GM19324 (cell line): ENCODE measurements at regions not wholly inside any gene's neighbourhood (a gene's known extent, or its start where the extent isn't known, plus 50 kb on each side); places are given as distances from the start of the nearest gene placed in this dataset.

ENCODE experiments used
- ATAC-seq: cut with Tn5 transposase; IDR thresholded peaks from one replicate; pipeline ENCODE4 v1.9.1; 2021; ENCODE audit warnings: mild to moderate bottlenecking, moderate library complexity; ENCODE audit not compliant: unreplicated experiment, low FRiP score

GRCh38 chr21:26412885-26413284 is 160.2 kb downstream of the CYYR1 start:
- ATAC-seq, result no peak

- ATAC-seq, result no peak
Observed at GRCh38 chr21:26409735-26410134, 163.4 kb downstream of the CYYR1 start.

- no peak for ATAC-seq
Observed at GRCh38 chr21:26408511-26408910, 164.6 kb downstream of the CYYR1 start.

GRCh38 chr21:26406526-26406925 is 166.6 kb downstream of the CYYR1 start:
- ATAC-seq, result no peak

DNA sequence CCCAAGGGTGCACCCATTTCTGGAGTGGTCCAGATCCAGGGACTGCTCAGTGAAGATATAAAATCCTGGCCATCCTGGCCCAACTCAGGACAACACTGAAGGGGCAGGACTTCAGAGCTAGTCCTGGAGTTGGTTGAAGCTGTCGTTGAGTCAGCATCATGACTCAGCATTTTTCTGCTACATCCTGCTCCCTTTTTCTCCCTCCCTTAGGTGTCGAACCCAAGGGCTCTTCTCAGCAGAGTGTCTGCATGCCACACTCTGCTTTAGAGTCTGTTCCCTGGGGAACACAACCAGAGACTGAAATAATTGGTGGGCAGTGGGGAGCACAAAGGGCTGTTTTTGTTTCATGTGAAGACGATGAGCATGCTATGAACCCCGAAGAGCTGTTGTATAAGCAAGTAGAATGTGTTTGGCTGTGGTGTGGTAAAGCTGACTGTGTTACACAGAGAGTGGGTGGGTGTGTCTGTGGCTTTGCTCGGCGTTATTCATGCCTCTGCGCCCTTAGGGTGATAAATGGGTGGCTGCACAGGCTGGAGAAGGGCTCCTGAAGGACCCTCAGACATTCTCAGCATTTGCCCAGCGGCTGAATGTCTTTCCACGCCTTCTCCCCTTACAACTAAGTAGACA is 167.2 kb downstream of the CYYR1 start:
- no peak for ATAC-seq

GRCh38 chr21:26405071-26405470 is 168.0 kb downstream of the CYYR1 start:
- no peak for ATAC-seq

DNA sequence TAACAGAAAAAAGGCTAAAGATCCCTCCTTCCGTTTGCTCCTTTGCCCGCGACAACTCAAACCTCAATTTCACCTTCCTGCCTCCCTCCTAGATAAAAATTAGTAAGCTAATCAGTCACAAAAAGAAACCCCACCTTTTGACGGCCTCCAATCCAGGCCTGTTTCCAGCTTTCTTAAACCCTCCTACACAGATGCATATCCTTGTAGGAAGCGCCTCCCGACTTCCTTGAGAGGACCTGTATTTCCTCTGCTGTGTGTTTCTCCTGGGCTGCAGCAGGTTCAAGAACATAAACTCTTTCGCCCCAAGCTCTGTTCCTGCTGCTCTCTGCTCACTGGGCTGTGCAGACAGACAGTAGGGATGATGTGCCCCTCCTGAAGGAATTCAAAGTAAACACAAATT is 168.8 kb downstream of the CYYR1 start:
- no peak for ATAC-seq

GRCh38 chr21:26403321-26403720 is 169.8 kb downstream of the CYYR1 start:
- no peak for ATAC-seq

GRCh38 chr21:26397545-26397944 is 175.5 kb downstream of the CYYR1 start:
- ATAC-seq, result no peak

DNA sequence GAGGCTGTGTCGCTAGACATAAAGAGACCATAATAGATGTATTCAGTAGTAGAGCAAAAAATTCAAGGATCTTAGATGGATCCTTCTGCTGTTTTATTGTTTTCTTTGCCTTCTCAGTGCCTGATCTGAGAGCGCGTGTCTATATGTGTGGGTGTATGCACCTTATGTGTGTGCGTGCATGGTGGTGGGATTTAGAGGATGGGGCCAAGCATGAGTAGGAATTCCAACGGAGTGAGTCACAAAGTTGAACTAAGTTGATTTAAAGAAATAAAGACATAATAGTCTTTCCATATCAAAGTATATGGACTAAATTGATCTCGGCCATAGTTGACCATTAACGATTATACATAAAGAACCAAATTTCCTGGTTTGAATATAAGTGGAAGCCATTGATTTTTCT is 178.7 kb downstream of the CYYR1 start:
- ATAC-seq, result no peak

DNA sequence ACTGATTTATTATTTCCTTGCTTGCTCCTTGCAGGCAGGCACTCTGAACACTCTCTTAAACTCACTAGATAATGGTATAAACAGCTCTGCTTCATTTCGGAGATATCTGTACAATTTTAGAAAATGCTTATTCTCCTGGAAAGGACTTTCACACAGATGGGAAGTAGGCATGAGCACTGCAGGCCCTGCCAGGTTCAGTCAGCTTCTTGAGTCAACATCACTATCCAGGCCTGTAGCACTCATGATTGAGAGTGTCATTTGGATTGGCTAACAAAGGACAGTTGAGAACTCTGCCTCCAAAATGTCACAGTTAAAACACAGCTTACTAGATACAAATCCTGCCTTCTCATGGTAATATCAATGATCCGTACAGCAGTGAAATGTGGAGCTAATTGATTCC is 181.9 kb downstream of the CYYR1 start:
- ATAC-seq, result no peak

GRCh38 chr21:26389971-26390641 is 183.0 kb downstream of the CYYR1 start:
- peak; percentile 62 for ATAC-seq

DNA sequence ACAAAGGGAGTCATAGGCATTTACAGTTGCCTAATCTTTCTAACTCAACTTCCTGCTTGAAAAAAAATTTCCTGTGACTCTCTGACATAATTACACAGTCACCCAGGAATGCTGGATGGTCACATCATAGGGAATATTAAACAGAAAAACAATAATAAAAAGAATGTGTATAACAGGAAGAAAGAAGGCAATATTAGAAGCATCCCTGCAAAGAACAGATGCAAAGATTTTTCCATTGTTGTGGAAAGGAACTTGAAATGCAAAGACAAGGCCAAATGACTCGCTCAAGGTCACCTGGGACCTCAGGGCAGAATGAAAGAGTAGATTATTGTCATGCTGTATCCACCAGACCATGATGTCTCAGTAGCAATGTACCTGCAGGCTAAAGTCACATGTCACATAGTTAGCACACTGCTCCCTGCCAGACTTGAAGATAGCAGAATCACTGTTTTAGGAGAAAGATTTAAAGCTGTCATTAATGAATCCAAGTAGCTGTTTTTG is 184.3 kb downstream of the CYYR1 start:
- no peak for ATAC-seq

DNA sequence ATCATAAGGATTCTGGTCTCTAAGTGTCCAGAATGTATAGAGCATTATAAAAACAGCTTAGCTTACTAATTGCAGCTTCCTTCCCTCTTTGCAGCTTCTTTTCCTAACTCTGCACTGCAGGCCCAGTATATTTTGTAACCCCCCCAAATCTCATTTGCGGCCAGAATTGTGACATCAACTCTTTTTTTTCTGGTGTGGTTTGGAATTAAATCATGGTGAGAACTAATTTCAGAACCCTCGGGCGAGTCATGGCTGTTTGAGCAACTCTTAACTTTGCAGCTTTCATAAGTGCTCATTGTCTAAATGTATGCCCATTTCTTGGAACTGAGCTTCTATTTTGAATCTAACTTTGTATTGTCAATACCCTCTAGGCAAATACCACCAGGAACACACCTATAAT is 187.4 kb downstream of the CYYR1 start:
- ATAC-seq, result no peak

DNA sequence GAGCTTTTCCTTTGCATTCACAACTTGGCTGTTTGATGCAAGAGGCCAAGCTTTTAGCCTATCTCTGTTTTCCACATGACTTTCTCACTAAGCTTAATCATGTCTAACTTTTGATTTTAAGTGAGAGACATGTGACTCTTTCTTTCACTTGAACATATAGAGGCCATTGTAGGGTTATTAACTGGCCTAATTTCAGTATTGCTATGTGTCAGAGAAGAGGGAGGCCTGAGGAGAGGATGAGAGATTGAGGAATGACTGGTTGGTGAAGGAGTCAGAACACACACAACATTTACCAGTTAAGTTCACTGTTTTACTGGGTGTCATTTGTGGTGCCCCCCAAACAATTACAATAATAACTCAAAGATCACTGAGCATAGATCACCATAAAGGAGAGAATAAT is 193.5 kb downstream of the CYYR1 start:
- ATAC-seq, result no peak

DNA sequence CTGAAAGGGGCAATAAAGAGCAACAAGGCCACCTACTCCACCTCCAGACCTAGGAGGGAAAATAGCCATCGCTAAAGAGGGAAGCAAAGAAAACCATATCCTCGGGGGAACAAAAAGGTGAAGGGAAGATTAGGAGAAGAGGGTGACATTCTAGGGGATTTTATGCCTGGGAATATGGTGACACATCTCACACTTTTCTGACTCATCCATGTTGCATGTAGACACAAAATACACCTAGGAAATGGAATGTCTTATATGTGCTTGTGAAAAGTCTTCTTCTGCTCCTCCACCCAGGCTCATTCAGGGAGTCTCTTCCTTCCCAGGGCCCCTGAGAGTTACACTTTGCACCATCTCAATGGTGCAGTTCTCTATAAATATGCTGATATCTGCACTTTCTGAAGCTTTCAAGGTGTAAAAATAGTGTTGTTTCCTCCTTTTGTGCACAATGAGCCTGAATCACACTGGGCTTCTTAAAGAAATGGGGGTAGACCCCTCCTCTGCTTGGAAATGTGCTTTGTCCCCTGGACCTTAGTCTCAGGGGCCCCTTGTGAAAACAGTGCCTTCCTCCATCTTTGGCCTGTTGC is 195.9 kb downstream of the CYYR1 start:
- no peak for ATAC-seq

- ATAC-seq, result no peak
Observed at GRCh38 chr21:26374817-26375216, 198.3 kb downstream of the CYYR1 start.

DNA sequence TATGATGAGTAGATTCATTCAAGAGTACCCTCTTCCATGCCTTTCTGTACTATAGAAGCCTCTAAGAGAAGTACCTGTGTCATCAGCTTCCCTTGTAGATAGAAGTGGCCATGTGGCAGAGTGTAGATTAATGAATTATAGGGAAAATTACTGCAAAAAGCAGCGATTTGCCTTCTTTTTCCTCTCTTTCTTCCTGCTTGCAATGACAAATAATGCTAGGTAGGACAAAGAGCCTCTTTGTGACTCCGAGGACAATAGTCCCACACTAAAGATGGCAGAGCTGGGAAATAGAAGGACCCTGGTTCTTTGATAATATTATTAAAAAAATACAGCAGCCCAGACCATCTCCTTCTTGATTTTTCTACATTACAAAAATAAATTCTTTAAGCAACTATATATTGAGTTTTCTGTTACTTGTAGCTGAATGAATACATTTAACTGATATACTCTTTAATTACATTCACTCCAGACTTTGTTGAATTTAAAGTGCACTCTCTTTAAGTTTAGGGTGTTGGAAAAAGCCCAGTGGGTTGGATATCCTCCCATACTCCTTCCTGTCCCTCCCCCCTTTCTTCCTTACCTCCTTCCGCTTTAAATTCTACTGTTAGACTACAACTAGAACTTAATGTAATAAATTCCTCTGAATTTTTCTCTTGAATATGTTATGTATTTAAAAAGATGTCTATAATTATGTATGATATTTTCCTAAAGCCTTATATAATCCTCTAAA is 198.2 kb upstream of the APP start:
- no peak for ATAC-seq

DNA sequence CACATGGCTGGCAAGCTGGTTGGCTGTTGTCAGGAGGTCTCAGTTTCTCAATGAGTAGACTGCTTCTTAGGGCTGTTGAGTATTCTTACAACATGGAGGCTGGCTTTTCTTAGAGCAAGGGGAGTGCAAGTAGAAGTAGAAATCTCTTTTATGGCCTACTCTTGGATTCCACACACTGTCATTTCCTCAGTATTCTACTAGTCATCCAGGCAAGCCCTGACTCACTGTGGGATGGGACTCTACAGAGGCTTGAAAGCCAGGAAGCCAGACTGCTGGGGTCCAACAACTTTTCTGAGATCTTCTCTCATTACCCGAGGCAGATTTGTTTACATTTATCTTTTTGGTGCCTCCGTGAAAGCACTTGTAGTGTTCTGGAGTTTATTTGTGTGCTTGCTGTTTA is 196.2 kb upstream of the APP start:
- ATAC-seq, result no peak

DNA sequence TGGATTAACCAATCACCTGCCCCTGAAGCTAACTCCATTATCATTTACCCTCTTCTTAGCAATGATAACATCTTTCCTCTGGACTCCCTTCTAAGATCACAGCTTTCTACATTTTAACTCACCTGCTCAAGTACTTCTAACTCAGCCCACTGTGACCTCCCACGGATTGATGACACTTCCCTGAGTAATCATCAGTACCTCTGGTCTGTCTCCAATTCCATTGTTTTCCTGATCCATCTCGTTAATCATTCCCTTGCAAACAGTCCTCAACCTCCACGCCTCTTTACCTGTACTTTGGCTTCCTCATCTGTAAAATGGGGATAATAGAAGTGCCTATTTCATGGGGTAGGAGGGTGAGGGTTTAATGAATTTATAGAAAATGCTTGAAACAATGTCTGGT is 195.3 kb upstream of the APP start:
- ATAC-seq, result no peak

DNA sequence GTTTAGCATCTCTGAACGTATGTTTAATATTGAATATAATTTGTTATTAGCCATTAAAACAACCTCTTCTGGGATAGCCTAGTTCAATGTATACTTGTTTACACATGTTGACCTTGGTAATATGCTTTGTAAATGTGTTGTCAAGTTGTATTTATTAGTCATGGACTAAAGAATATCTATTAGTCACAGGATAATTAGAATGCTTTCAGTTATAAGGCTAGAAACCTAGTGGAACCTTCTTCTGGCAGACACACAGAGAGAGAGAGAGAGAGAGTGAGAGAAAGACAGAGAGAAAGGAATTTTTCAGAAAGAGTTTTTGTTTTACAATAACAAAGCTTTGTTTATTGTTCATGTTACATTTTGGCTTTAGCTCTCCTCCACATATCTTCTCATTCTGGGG is 181.1 kb upstream of the APP start:
- no peak for ATAC-seq
